Neural cell (in vitro differentiated cells): ENCODE measurements at regions not wholly inside any gene's neighbourhood (a gene's known extent, or its start where the extent isn't known, plus 50 kb on each side); places are given as distances from the start of the nearest gene placed in this dataset.

Source experiments
- H2AFZ ChIP-seq: fragments of 200-600, 300-800 bp; sonication (generic), shearing (Covaris generic); 2 replicates; pipeline ENCODE4 v1.6.0; 2014; ENCODE audit warnings: low read depth, mild to moderate bottlenecking, antibody characterized with exemption, low read length, moderate library complexity
- H3F3A ChIP-seq: fragments of 200-600 bp; shearing (Covaris generic); 2 replicates; pipeline ENCODE4 v1.6.1; 2016; ENCODE audit warnings: mild to moderate bottlenecking, moderate library complexity, mixed read lengths, antibody characterized with exemption, low read length; ENCODE audit not compliant: insufficient read depth, poor library complexity, severe bottlenecking
- H3K27ac ChIP-seq: fragments of 200-600, 300-800 bp; sonication (generic), shearing (Covaris generic); 2 replicates; pipeline ENCODE4 v1.5.1; 2014; ENCODE audit warnings: mild to moderate bottlenecking, low read length, moderate library complexity
- H3K27me3 ChIP-seq: fragments of 300-800, 200-600 bp; sonication (generic), shearing (Covaris generic); 2 replicates; pipeline ENCODE4 v1.6.0; 2014; ENCODE audit warnings: mild to moderate bottlenecking, low read depth, low read length, moderate library complexity; ENCODE audit not compliant: insufficient read depth
- H3K36me3 ChIP-seq: fragments of 300-800, 200-600 bp; sonication (generic), shearing (Covaris generic); 2 replicates; pipeline ENCODE4 v1.5.1; 2014; ENCODE audit warnings: mild to moderate bottlenecking, antibody characterized with exemption, low read length, moderate library complexity; ENCODE audit not compliant: insufficient read depth
- H3K4me2 ChIP-seq: fragments of 300-800, 200-600 bp; sonication (generic), shearing (Covaris generic); 2 replicates; pipeline ENCODE4 v1.6.0; 2014; ENCODE audit warnings: mild to moderate bottlenecking, low read length
- H3K4me3 ChIP-seq: fragments of 300-800, 200-600 bp; sonication (generic), shearing (Covaris generic); 2 replicates; pipeline ENCODE4 v1.5.1; 2014; ENCODE audit warnings: mild to moderate bottlenecking, low read length, moderate library complexity
- H3K79me2 ChIP-seq: fragments of 200-600 bp; shearing (Covaris generic); replicated peaks from 2 replicates; pipeline ENCODE4 v1.6.0; 2014; ENCODE audit warnings: mild to moderate bottlenecking, low read length, moderate library complexity; ENCODE audit not compliant: insufficient read depth
- H3K9ac ChIP-seq: fragments of 300-800, 200-600 bp; sonication (generic), shearing (Covaris generic); 2 replicates; pipeline ENCODE4 v1.6.1; 2016; ENCODE audit warnings: mild to moderate bottlenecking, low read length, mixed read lengths
- H3K9me2 ChIP-seq: fragments of 200-600 bp; shearing (Covaris generic); 2 replicates; pipeline ENCODE4 v1.6.1; 2016; ENCODE audit warnings: mild to moderate bottlenecking, low read length, mixed read lengths; ENCODE audit not compliant: insufficient read depth
- H3K9me3 ChIP-seq: fragments of 200-600, 300-800 bp; sonication (generic), shearing (Covaris generic); 2 replicates; pipeline ENCODE4 v1.6.1; 2016; ENCODE audit warnings: mild to moderate bottlenecking, mixed run types, low read length, moderate library complexity, mixed read lengths
- H4K20me1 ChIP-seq: fragments of 200-600 bp; shearing (Covaris generic); 2 replicates; pipeline ENCODE4 v1.6.1; 2016; ENCODE audit warnings: mild to moderate bottlenecking, mixed run types; ENCODE audit not compliant: insufficient read depth
- EP300 ChIP-seq: fragments of 450-650 bp; conservative IDR thresholded peaks from 2 replicates; pipeline ENCODE4 v1.6.1; 2014; ENCODE audit warnings: antibody characterized with exemption, mild to moderate bottlenecking, moderate library complexity; ENCODE audit not compliant: poor library complexity, severe bottlenecking
- EZH2 ChIP-seq: fragments of 200-600, 300-800 bp; shearing (Covaris generic), sonication (generic); IDR thresholded peaks from 2 replicates; pipeline ENCODE4 v1.6.1; 2014; ENCODE audit warnings: antibody characterized with exemption, low read length, borderline replicate concordance, mild to moderate bottlenecking; ENCODE audit not compliant: insufficient read depth, poor library complexity, severe bottlenecking
- MXI1 ChIP-seq: fragments of 450-650 bp; conservative IDR thresholded peaks from 2 replicates; pipeline ENCODE4 v1.6.1; 2014; ENCODE audit warnings: antibody characterized with exemption, mild to moderate bottlenecking; ENCODE audit not compliant: poor library complexity, severe bottlenecking
- POLR2AphosphoS5 ChIP-seq: IDR thresholded peaks from 2 replicates; pipeline ENCODE4 v1.6.1; 2012
- RAD21 ChIP-seq: fragments of 450-650 bp; conservative IDR thresholded peaks from 2 replicates; pipeline ENCODE4 v1.6.1; 2014; ENCODE audit warnings: antibody characterized with exemption, mild to moderate bottlenecking, moderate library complexity
- SMC3 ChIP-seq: fragments of 450-650 bp; conservative IDR thresholded peaks from 2 replicates; pipeline ENCODE4 v1.6.1; 2014; ENCODE audit warnings: antibody characterized with exemption, mild to moderate bottlenecking, moderate library complexity; ENCODE audit not compliant: poor library complexity
- TAF1 ChIP-seq: IDR thresholded peaks from 2 replicates; pipeline ENCODE4 v1.6.1; 2012; ENCODE audit warnings: low read depth
- TF ChIP-seq, protein P1 (sequence below): fragments of 450-650 bp; IDR thresholded peaks from 2 replicates; pipeline ENCODE4 v1.5.1; 2014; ENCODE audit warnings: antibody characterized with exemption, mild to moderate bottlenecking, moderate library complexity; ENCODE audit not compliant: poor library complexity, severe bottlenecking
- TF ChIP-seq, protein P2 (sequence below): IDR thresholded peaks from 2 replicates; pipeline ENCODE4 v1.6.1; 2012; ENCODE audit warnings: borderline replicate concordance

DNA sequence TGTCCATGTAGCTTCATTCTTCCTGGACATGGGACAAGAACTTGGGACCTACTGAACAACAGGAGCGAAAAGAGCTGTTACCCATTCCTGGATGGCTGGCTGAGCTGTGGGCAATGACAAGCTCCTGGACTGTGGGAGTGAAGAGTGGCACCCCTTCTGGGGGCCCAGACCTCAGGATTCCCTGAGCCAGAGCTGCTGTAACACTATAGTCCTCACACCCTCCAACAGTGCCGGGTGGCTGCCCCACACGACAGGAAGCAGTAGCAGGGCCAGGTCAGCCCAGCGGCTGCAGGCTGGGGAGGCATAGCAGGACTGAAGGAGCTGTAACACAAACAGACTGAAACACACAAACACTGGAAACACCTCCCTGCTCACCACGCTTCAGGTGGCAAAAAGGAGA is 169.7 kb upstream of the IRX2 start:
- H3K36me3 ChIP-seq: no peaks in the 10 kb centered on the region
- no peaks in the 10 kb centered on the region for H3K9me2 ChIP-seq
- TF ChIP-seq, protein P1, sequence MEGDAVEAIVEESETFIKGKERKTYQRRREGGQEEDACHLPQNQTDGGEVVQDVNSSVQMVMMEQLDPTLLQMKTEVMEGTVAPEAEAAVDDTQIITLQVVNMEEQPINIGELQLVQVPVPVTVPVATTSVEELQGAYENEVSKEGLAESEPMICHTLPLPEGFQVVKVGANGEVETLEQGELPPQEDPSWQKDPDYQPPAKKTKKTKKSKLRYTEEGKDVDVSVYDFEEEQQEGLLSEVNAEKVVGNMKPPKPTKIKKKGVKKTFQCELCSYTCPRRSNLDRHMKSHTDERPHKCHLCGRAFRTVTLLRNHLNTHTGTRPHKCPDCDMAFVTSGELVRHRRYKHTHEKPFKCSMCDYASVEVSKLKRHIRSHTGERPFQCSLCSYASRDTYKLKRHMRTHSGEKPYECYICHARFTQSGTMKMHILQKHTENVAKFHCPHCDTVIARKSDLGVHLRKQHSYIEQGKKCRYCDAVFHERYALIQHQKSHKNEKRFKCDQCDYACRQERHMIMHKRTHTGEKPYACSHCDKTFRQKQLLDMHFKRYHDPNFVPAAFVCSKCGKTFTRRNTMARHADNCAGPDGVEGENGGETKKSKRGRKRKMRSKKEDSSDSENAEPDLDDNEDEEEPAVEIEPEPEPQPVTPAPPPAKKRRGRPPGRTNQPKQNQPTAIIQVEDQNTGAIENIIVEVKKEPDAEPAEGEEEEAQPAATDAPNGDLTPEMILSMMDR: no peak
- TF ChIP-seq TAF1 (no peak), EZH2 (no peak), EP300 (no peak), POLR2AphosphoS5 (no peak), RAD21 (no peak), SMC3 (no peak), MXI1 (no peak)
- TF ChIP-seq, protein P2, sequence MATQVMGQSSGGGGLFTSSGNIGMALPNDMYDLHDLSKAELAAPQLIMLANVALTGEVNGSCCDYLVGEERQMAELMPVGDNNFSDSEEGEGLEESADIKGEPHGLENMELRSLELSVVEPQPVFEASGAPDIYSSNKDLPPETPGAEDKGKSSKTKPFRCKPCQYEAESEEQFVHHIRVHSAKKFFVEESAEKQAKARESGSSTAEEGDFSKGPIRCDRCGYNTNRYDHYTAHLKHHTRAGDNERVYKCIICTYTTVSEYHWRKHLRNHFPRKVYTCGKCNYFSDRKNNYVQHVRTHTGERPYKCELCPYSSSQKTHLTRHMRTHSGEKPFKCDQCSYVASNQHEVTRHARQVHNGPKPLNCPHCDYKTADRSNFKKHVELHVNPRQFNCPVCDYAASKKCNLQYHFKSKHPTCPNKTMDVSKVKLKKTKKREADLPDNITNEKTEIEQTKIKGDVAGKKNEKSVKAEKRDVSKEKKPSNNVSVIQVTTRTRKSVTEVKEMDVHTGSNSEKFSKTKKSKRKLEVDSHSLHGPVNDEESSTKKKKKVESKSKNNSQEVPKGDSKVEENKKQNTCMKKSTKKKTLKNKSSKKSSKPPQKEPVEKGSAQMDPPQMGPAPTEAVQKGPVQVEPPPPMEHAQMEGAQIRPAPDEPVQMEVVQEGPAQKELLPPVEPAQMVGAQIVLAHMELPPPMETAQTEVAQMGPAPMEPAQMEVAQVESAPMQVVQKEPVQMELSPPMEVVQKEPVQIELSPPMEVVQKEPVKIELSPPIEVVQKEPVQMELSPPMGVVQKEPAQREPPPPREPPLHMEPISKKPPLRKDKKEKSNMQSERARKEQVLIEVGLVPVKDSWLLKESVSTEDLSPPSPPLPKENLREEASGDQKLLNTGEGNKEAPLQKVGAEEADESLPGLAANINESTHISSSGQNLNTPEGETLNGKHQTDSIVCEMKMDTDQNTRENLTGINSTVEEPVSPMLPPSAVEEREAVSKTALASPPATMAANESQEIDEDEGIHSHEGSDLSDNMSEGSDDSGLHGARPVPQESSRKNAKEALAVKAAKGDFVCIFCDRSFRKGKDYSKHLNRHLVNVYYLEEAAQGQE: no peak
- H3F3A ChIP-seq: no peaks in the 10 kb centered on the region
- H3K9me3 ChIP-seq: no peaks in the 10 kb centered on the region
- H3K79me2 ChIP-seq: no peaks in the 10 kb centered on the region
- no peak overlapping the region for H3K4me3 ChIP-seq
- H2AFZ ChIP-seq: no peak overlapping the region
- H3K27me3 ChIP-seq: no peaks in the 10 kb centered on the region
- no peak overlapping the region for H3K9ac ChIP-seq
- H4K20me1 ChIP-seq: no peaks in the 10 kb centered on the region
- H3K27ac ChIP-seq: no peak overlapping the region
- no peak overlapping the region for H3K4me2 ChIP-seq

DNA sequence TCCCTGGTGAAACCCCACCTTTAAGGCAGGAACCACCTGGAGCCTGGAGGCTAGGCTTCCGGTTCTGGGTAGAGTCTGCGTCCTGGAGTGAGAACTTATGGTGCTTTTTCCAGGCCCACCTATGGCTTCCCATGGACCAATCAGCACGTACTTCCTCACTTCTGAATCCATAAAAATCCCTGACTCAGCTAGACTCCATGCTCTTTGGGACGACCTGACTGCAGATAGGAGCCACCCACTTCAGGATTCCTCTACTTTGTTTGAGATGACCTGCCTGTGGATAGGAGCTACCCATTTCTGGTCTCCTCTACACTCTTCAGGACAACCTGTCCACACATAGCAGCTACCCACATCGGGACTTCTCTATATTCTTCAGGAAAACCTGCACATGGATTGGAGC is 168.8 kb upstream of the IRX2 start:
- TF ChIP-seq, protein P1: no peak
- TF ChIP-seq, protein P2: no peak
- TF ChIP-seq MXI1 (no peak), EZH2 (no peak), EP300 (no peak), POLR2AphosphoS5 (no peak), SMC3 (no peak), RAD21 (no peak), TAF1 (no peak)
- Histone ChIP-seq H3K9me3 (no peaks in the 10 kb centered on the region), H3K9ac (no peak overlapping the region), H3K4me2 (no peak overlapping the region), H3K79me2 (no peaks in the 10 kb centered on the region), H3K4me3 (no peak overlapping the region), H3F3A (no peaks in the 10 kb centered on the region), H3K27ac (no peak overlapping the region), H3K36me3 (no peaks in the 10 kb centered on the region), H4K20me1 (no peaks in the 10 kb centered on the region), H3K9me2 (no peaks in the 10 kb centered on the region), H3K27me3 (no peaks in the 10 kb centered on the region), H2AFZ (no peak overlapping the region)
